Transverse colon (tissue), 3 donors: ENCODE measurements at regions not wholly inside any gene's neighbourhood (a gene's known extent, or its start where the extent isn't known, plus 50 kb on each side); places are given as distances from the start of the nearest gene placed in this dataset.

Source experiments
- CTCF ChIP-seq, 5 experiments: fragments of 200-600 bp in 3 of 5; fragments of 450-650 bp in 2 of 5; sonication (generic) in 3 of 5; IDR thresholded peaks; 1 replicate in 2 of 5; 2 replicates in 3 of 5; pipeline ENCODE4 v1.5.1; 2016 to 2017; ENCODE audit warnings: antibody characterized with exemption in 5 of 5, inconsistent platforms in 3 of 5, mild to moderate bottlenecking in 2 of 5, moderate library complexity in 1 of 5
- POLR2A ChIP-seq: fragments of 450-650 bp; IDR thresholded peaks from one replicate; pipeline ENCODE4 v1.6.1; 2016; ENCODE audit warnings: antibody characterized with exemption, mild to moderate bottlenecking, moderate library complexity

GRCh38 chr2:230642966-230643365, 69.7 kb upstream of the CAB39 start:
- TF ChIP-seq CTCF (IDR thresholded peaks at IDR 0.05) (no peak), POLR2A (no peak)
